Lung (tissue), 11 donors: ENCODE measurements at regions not wholly inside any gene's neighbourhood (a gene's known extent, or its start where the extent isn't known, plus 50 kb on each side); places are given as distances from the start of the nearest gene placed in this dataset.

Experiments used
- ATAC-seq: fragments of 200-7000 bp; cut with Tn5 transposase; one replicate; pipeline ENCODE4 v1.9.1; 2020; ENCODE audit warnings: moderate number of reproducible peaks; ENCODE audit not compliant: insufficient read depth, low FRiP score
- DNase-seq, 3 donors: peaks; one replicate each; pipeline ENCODE4 v3.0.0-alpha.2; 2013 to 2017
- H3K27ac ChIP-seq, 2 donors: one replicate each; pipeline ENCODE4 v1.5.1; 2013; ENCODE audit warnings: mild to moderate bottlenecking in 2 of 2, moderate library complexity in 2 of 2, control low read depth in 1 of 2, inconsistent platforms in 1 of 2, low read depth in 1 of 2, low read length in 1 of 2
- H3K27me3 ChIP-seq, 3 donors: one replicate each; pipeline ENCODE4 v1.5.1; 2013; ENCODE audit warnings: low read length in 2 of 3; ENCODE audit not compliant: control insufficient read depth in 3 of 3, insufficient read depth in 3 of 3
- H3K36me3 ChIP-seq, 4 donors: one replicate each; pipeline ENCODE4 v1.5.1; 2013; ENCODE audit warnings: low read length in 4 of 4, mild to moderate bottlenecking in 1 of 4, moderate library complexity in 1 of 4; ENCODE audit not compliant: control insufficient read depth in 4 of 4, insufficient read depth in 4 of 4
- H3K4me1 ChIP-seq, 5 donors: one replicate each; pipeline ENCODE4 v1.5.1; 2013; ENCODE audit warnings: low read length in 5 of 5, mild to moderate bottlenecking in 2 of 5, moderate library complexity in 1 of 5; ENCODE audit not compliant: control insufficient read depth in 5 of 5, insufficient read depth in 5 of 5
- H3K4me3 ChIP-seq: one replicate; pipeline ENCODE4 v1.5.1; 2013; ENCODE audit warnings: mild to moderate bottlenecking, control low read depth, moderate library complexity
- H3K9ac ChIP-seq, 2 donors: one replicate each; pipeline ENCODE4 v1.5.1; 2013; ENCODE audit warnings: low read length in 2 of 2, control low read depth in 1 of 2; ENCODE audit not compliant: insufficient read depth in 1 of 2
- H3K9me3 ChIP-seq, 4 donors: one replicate each; pipeline ENCODE4 v1.5.1; 2013; ENCODE audit warnings: low read length in 3 of 4, mild to moderate bottlenecking in 1 of 4, moderate library complexity in 1 of 4; ENCODE audit not compliant: control insufficient read depth in 4 of 4, insufficient read depth in 3 of 4
- WGBS, 2 donors: extraction: QIAGEN DNeasy Blood & Tissue Kit; methylation state at CpG; one replicate each; pipeline ENCODE4 v1.1.7; 2013; 5-methylcytosine and 5-hydroxymethylcytosine counted together
- TF ChIP-seq, protein P1 (sequence below): IDR thresholded peaks from 2 replicates; pipeline ENCODE4 v1.5.1; 2012; ENCODE audit warnings: mild to moderate bottlenecking; ENCODE audit errors: control extremely low read depth, extremely low read depth
- donor health status: control.
- donor health status: control.
- donor health status: Bipolar disorder and iron deficiency.
- donor health status: healthy.
- donor health status: DM: yes; HTN: yes; CAD: no.

DNA sequence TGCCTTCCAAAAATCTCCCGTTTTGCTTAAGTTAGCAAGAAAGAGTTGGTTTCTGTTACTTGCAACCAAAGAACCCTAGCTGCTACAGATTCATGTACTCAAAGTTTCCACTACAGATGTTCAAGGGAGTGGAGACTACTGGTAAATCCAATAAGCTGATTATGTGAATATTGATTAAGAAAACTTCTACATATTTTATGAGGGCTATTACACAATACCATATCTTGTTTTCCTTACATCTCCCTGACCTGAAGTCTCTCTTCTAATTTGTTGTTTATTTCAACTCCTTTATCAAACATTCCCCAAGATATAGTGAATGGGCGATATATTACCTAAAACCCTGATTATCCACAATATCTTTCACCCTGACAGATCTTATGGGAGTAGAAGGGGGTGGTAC is 164.4 kb upstream of the PLXNC1 start:
- Histone ChIP-seq H3K4me1 (peaks cover 0 to under 1% (median 0%) of the 10 kb centered on the region in 5 donors), H3K4me3 (no peak overlapping the region), H3K27me3 (no peaks in the 10 kb centered on the region), H3K9ac (no peak overlapping the region), H3K9me3 (no peaks in the 10 kb centered on the region), H3K36me3 (no peaks in the 10 kb centered on the region), H3K27ac (no peak overlapping the region)
- WGBS, 2 donors: 93 to 96% methylated on average over 2 of the region's 2 CpGs
- DNase-seq (no peak), ATAC-seq (no peak)
- TF ChIP-seq, protein P1, sequence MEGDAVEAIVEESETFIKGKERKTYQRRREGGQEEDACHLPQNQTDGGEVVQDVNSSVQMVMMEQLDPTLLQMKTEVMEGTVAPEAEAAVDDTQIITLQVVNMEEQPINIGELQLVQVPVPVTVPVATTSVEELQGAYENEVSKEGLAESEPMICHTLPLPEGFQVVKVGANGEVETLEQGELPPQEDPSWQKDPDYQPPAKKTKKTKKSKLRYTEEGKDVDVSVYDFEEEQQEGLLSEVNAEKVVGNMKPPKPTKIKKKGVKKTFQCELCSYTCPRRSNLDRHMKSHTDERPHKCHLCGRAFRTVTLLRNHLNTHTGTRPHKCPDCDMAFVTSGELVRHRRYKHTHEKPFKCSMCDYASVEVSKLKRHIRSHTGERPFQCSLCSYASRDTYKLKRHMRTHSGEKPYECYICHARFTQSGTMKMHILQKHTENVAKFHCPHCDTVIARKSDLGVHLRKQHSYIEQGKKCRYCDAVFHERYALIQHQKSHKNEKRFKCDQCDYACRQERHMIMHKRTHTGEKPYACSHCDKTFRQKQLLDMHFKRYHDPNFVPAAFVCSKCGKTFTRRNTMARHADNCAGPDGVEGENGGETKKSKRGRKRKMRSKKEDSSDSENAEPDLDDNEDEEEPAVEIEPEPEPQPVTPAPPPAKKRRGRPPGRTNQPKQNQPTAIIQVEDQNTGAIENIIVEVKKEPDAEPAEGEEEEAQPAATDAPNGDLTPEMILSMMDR: no peak

DNA sequence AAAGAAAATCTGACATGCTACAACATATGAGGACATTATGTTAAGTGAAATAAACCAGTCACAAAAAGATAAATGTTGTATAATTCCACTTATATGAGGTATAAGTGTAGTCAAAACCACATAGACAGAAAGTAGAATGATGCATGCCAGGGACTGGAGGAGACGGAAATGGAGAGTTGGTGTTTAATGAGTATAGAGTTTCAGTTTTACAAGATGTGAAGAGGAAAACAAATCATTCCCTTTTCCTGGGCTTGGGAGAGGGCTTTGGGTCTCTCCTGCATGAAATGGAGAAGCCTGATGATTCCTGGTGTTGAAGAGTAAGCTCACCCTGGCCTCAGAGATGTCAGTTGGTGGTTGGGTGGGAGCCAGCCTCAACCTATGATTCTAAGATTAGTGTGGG is 158.4 kb upstream of the PLXNC1 start:
- TF ChIP-seq, protein P1: no peak
- peaks cover 0 to 4% (median 0%) of the 10 kb centered on the region in 5 donors for H3K4me1 ChIP-seq
- H3K27ac ChIP-seq: no peak overlapping the region

DNA sequence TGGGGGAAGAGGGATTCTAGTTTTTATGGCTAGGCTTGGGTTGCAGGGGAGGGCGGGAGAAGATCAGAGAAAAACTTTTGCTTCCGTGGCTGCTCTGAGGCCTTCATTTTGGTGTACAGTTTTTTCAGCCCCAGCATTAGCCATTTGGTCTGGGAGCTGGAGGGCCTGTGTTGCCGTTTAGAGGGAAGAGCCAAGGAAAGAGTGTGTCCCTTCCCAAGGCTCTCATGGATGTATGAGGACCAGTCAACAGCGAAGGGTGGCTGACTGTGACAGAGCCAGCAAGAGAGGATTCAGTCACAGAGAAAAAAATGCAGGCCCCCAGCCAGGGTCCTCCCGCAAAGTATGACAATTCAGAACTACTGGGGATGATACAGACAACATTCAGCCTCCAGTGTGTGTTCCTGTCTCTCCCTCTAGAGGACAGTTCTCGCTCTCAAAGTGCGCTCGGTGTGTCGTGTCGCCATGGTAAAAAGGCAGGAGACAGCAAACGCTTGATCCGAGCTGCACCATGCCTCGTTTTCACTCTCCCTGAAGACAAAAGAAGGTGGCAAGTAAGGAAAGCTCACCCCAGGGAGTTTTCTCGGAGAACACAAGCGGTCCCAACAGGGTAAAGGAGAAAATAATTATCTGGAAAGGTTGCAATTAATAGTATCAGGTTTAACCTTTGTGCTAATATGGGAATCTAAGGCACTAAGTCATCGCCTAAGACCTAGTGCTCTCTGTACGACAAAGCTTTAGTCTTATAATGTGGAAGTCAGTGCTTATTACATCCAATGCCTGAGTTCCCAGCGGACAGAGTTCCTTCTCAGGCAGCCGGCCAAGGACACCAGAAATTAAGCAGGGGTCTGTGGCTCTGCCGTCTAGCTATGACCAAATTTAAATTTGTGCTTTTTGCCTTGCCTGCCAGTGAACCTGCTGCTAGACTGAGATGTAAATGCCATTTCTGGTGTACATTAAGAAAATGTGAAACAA is 157.3 kb upstream of the PLXNC1 start:
- no peaks in the 10 kb centered on the region for H3K36me3 ChIP-seq
- H3K27me3 ChIP-seq: no peaks in the 10 kb centered on the region
- 71 to 81% methylated on average over 20 of the region's 20 CpGs for WGBS, 2 donors
- H3K4me1 ChIP-seq: peaks cover 0 to 4% (median 0%) of the 10 kb centered on the region in 5 donors
- ATAC-seq: no peak
- peak; percentile 71 to 84 (median 83) for DNase-seq
- TF ChIP-seq, protein P1: no peak
- peak overlapping the region in 1 of 2 donors; percentile 47 for H3K9ac ChIP-seq
- H3K4me3 ChIP-seq: no peak overlapping the region
- H3K27ac ChIP-seq: no peak overlapping the region
- no peaks in the 10 kb centered on the region for H3K9me3 ChIP-seq

More for the DNA sequence above, 158.4 kb upstream of the PLXNC1 start:
- Histone ChIP-seq H3K27me3 (no peaks in the 10 kb centered on the region), H3K4me3 (no peak overlapping the region), H3K9ac (no peak overlapping the region), H3K9me3 (no peaks in the 10 kb centered on the region), H3K36me3 (no peaks in the 10 kb centered on the region)
- DNase-seq (no peak), ATAC-seq (no peak)
- WGBS, 2 donors: 85 to 92% methylated on average over 1 of the region's 1 CpG
